HCT116 (cell line): ENCODE measurements at regions not wholly inside any gene's neighbourhood (a gene's known extent, or its start where the extent isn't known, plus 50 kb on each side); places are given as distances from the start of the nearest gene placed in this dataset.

ENCODE experiments used
- ATAC-seq: fragments of 200-7000 bp; cut with Tn5 transposase; 2 replicates; pipeline ENCODE4 v1.9.1; 2020; ENCODE audit warnings: mild to moderate bottlenecking, moderate library complexity
- BruUV-seq: library from RNA; stranded (reverse); fragments of 400-500 nt; replicated peaks from 2 replicates; lab custom pipeline; 2021; lab: Mats Ljungman, UMichigan
- CTCF ChIA-PET: fragments of 300-600 bp; sonication (Branson Sonifier 250); formaldehyde crosslinking; loops from one replicate; lab custom pipeline; 2021; ENCODE audit warnings: antibody characterized with exemption; lab: Charles Lee
- POLR2A ChIA-PET: fragments of 300-600, 350-600 bp; sonication (Branson Sonifier 250); formaldehyde crosslinking; loops from one replicate; lab custom pipeline; 2021; ENCODE audit warnings: antibody characterized with exemption; lab: Charles Lee
- RAD21 ChIA-PET, 2 experiments: fragments of 300-600 bp; sonication (Branson Sonifier 250); formaldehyde crosslinking; loops; one replicate each; lab custom pipeline; 2023; ENCODE audit warnings: low total read pairs in 2 of 2; ENCODE audit not compliant: uncharacterized antibody in 2 of 2, unreplicated experiment in 2 of 2, low non-redundant PET in 1 of 2; lab: Charles Lee
- DNase-seq: peaks from one replicate; pipeline ENCODE4 v3.0.0-alpha.2; 2010; ENCODE audit warnings: low read depth, low spot score
- H2AFZ ChIP-seq: fragments of 200-600 bp; shearing (Covaris generic), sonication (generic); 2 replicates; pipeline ENCODE4 v1.6.1; 2017; ENCODE audit warnings: low read depth, mixed run types, mixed read lengths, antibody characterized with exemption, low read length; ENCODE audit not compliant: poor library complexity, severe bottlenecking
- H3K27ac ChIP-seq: 2 replicates; pipeline ENCODE4 v1.5.1; 2012; ENCODE audit warnings: low read depth, low read length
- H3K27me3 ChIP-seq: fragments of 200-600 bp; sonication (generic); 2 replicates; pipeline ENCODE4 v1.6.1; 2016; ENCODE audit warnings: mixed run types, low read length, mixed read lengths; ENCODE audit not compliant: insufficient read depth
- H3K36me3 ChIP-seq, 2 experiments: fragments of 200-500 bp in 1 of 2; fragments of 200-600 bp in 1 of 2; sonication (Bioruptor generic) in 1 of 2; sonication (generic) in 1 of 2; 2 replicates each; pipeline versions ENCODE4 v1.5.1 to v1.6.1; 2014 to 2016; ENCODE audit warnings: low read length in 2 of 2, inconsistent platforms in 1 of 2, mixed read lengths in 1 of 2, mixed run types in 1 of 2; ENCODE audit not compliant: insufficient read depth in 2 of 2, control insufficient read depth in 1 of 2
- H3K4me1 ChIP-seq, 2 experiments: fragments of 200-600 bp in 1 of 2; sonication (generic) in 1 of 2; 2 replicates each; pipeline versions ENCODE4 v1.5.1 to v1.6.1; 2012 to 2017; ENCODE audit warnings: low read length in 2 of 2, inconsistent platforms in 1 of 2, mild to moderate bottlenecking in 1 of 2, mixed read lengths in 1 of 2, mixed run types in 1 of 2, moderate library complexity in 1 of 2; ENCODE audit not compliant: insufficient read depth in 2 of 2, control insufficient read depth in 1 of 2
- H3K4me2 ChIP-seq: fragments of 200-600 bp; sonication (generic); 2 replicates; pipeline ENCODE4 v1.6.1; 2017; ENCODE audit warnings: mixed run types, low read length, mixed read lengths
- H3K4me3 ChIP-seq, 2 experiments: fragments of 200-600 bp in 1 of 2; sonication (generic) in 1 of 2; replicated peaks in 1 of 2; 2 replicates each; pipeline ENCODE4 v1.5.1; 2011 to 2016; ENCODE audit warnings: low read length in 2 of 2, control low read depth in 1 of 2, low read depth in 1 of 2, mild to moderate bottlenecking in 1 of 2, mixed read lengths in 1 of 2, mixed run types in 1 of 2
- H3K79me2 ChIP-seq: fragments of 200-600 bp; sonication (generic); 2 replicates; pipeline ENCODE4 v1.6.1; 2017; ENCODE audit warnings: mild to moderate bottlenecking, mixed run types, low read length, moderate library complexity, mixed read lengths; ENCODE audit not compliant: insufficient read depth
- H3K9ac ChIP-seq: fragments of 200-600 bp; sonication (generic); 2 replicates; pipeline ENCODE4 v1.6.1; 2016; ENCODE audit warnings: low read length, mixed read lengths
- H3K9me2 ChIP-seq: fragments of 200-600 bp; sonication (generic), shearing (Covaris generic); 2 replicates; pipeline ENCODE4 v1.6.1; 2017; ENCODE audit warnings: mixed run types, mild to moderate bottlenecking, moderate library complexity; ENCODE audit not compliant: insufficient read depth
- H3K9me3 ChIP-seq, 2 experiments: fragments of 200-500 bp in 1 of 2; fragments of 200-600 bp in 1 of 2; sonication (Bioruptor generic) in 1 of 2; sonication (generic) in 1 of 2; 2 replicates each; pipeline ENCODE4 v1.6.1; 2014 to 2017; ENCODE audit warnings: low read length in 2 of 2, mixed read lengths in 2 of 2, inconsistent platforms in 1 of 2, low read depth in 1 of 2, mild to moderate bottlenecking in 1 of 2, mixed run types in 1 of 2, moderate library complexity in 1 of 2; ENCODE audit not compliant: control insufficient read depth in 1 of 2, insufficient read depth in 1 of 2
- H4K20me1 ChIP-seq: fragments of 200-600 bp; sonication (generic), shearing (Covaris generic); 2 replicates; pipeline ENCODE4 v1.6.1; 2017; ENCODE audit warnings: mixed run types, mild to moderate bottlenecking, moderate library complexity; ENCODE audit not compliant: insufficient read depth
- JUND ChIP-seq: IDR thresholded peaks from 2 replicates; pipeline ENCODE4 v1.6.1; 2012
- MAX ChIP-seq: IDR thresholded peaks from 2 replicates; pipeline ENCODE4 v1.6.1; 2012
- POLR2A ChIP-seq: IDR thresholded peaks from 2 replicates; pipeline ENCODE4 v1.7.0; 2011; ENCODE audit warnings: borderline replicate concordance; ENCODE audit not compliant: insufficient read depth, insufficient read length; ENCODE audit errors: extremely low read depth
- POLR2AphosphoS5 ChIP-seq: IDR thresholded peaks from 2 replicates; pipeline ENCODE4 v1.6.1; 2011; ENCODE audit warnings: mild to moderate bottlenecking, low read depth, low read length, moderate library complexity
- SIN3A ChIP-seq: IDR thresholded peaks from 2 replicates; pipeline ENCODE4 v1.6.1; 2012; ENCODE audit warnings: low read depth
- SRF ChIP-seq: IDR thresholded peaks from 2 replicates; pipeline ENCODE4 v1.6.1; 2012; ENCODE audit warnings: low read depth
- TCF7L2 ChIP-seq: IDR thresholded peaks from 2 replicates; pipeline ENCODE4 v1.7.0; 2011; ENCODE audit warnings: borderline replicate concordance, inconsistent platforms; ENCODE audit not compliant: insufficient read depth, insufficient read length; ENCODE audit errors: extremely low read depth
- YY1 ChIP-seq: IDR thresholded peaks from 2 replicates; pipeline ENCODE4 v1.6.1; 2011; ENCODE audit warnings: low read length, low read depth, moderate library complexity, mild to moderate bottlenecking; ENCODE audit not compliant: insufficient replicate concordance; ENCODE audit errors: extremely low read depth
- intact Hi-C: fragments of 100-400 bp; cut with micrococcal nuclease; formaldehyde crosslinking; loops from 2 replicates; pipeline ENCODE4 v1.10.0; 2022
- TF ChIP-seq, protein P1 (sequence below): IDR thresholded peaks from 2 replicates; pipeline ENCODE4 v1.6.1; 2011; ENCODE audit warnings: mild to moderate bottlenecking, low read length, moderate library complexity; ENCODE audit not compliant: insufficient replicate concordance; ENCODE audit errors: extremely low read depth

- TF ChIP-seq, protein P1, sequence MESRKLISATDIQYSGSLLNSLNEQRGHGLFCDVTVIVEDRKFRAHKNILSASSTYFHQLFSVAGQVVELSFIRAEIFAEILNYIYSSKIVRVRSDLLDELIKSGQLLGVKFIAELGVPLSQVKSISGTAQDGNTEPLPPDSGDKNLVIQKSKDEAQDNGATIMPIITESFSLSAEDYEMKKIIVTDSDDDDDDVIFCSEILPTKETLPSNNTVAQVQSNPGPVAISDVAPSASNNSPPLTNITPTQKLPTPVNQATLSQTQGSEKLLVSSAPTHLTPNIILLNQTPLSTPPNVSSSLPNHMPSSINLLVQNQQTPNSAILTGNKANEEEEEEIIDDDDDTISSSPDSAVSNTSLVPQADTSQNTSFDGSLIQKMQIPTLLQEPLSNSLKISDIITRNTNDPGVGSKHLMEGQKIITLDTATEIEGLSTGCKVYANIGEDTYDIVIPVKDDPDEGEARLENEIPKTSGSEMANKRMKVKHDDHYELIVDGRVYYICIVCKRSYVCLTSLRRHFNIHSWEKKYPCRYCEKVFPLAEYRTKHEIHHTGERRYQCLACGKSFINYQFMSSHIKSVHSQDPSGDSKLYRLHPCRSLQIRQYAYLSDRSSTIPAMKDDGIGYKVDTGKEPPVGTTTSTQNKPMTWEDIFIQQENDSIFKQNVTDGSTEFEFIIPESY = no peak
- no peak for TF ChIP-seq SIN3A
Measured at GRCh38 chr1:101153692-101154091, 83.1 kb upstream of the S1PR1 start (continued).

DNA sequence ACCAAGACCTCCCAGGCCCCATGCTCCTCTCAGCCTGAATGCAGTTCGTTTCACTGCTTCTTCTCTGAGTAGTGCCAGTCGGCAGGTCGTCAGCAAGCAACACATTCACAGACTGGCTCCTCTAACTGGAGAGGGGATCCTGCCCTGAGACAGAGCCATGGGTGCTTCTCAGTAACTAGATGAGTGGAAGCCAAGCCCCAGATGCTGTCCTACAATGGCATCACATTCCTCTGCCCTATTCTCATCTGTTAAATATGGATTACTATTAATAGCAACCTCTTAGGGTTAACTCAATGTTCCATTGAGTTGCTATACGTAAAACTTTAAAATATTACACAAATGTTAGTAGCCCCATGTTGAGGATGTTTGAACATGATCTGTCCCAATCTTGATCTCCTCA is 84.2 kb upstream of the S1PR1 start:
- BruUV-seq = no TSS peak
- CTCF ChIA-PET = no interaction called here

More for the DNA sequence above, 84.2 kb upstream of the S1PR1 start:
- intact Hi-C loops = no loop called here
- ATAC-seq (no peak), DNase-seq (no peak)
- no peak overlapping the region for H3K4me2 ChIP-seq
- H3K9me2 ChIP-seq = no peaks in the 10 kb centered on the region
- RAD21 ChIA-PET = no interaction called here
- no peaks in the 10 kb centered on the region for H3K36me3 ChIP-seq
- no peaks in the 10 kb centered on the region for H4K20me1 ChIP-seq
- TF ChIP-seq TCF7L2 (no peak), POLR2AphosphoS5 (no peak), SRF (no peak), JUND (no peak), YY1 (no peak), MAX (no peak), POLR2A (no peak)
- no peaks in the 10 kb centered on the region for H3K79me2 ChIP-seq
- H3K4me1 ChIP-seq = peaks cover 0 to 5% of the 10 kb centered on the region in 2 experiments; a peak in 1 of 4 replicates
- no peak overlapping the region for H2AFZ ChIP-seq
- H3K27ac ChIP-seq = no peak overlapping the region
- H3K4me3 ChIP-seq = no peak overlapping the region
- H3K9me3 ChIP-seq = no peaks in the 10 kb centered on the region
- H3K9ac ChIP-seq = no peak overlapping the region
- no peaks in the 10 kb centered on the region for H3K27me3 ChIP-seq
- POLR2A ChIA-PET = no interaction called here
